ENCODE measurements at regions not wholly inside any gene's neighbourhood (a gene's known extent, or its start where the extent isn't known, plus 50 kb on each side); places are given as distances from the start of the nearest gene placed in this dataset.

DNA sequence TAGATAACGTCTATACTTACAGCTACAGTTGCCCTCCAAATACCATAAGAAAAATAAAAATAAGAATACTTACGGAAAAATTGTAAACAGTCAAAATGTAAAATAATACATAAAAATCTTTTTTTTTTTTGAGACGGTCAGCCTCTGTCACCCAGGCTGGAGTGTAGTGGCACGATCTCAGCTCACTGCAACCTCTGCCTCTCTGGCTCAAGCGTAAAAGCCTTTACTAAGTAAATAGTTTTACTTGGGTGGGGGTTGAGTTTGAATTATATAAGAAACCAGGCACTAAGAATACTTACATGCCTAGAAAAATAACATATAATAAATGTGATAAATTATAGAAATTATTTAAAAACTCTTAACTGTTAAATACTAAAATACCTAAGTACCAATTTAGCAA, 1413.0 kb upstream of the PRR20A start:
- H3K27me3 ChIP-seq (replicated peaks in 1 of 7), result no peaks in the 10 kb centered on the region
- intact Hi-C loops (cut with DNase I; ENCODE audit: low total_unique reads), result no loop called here
- H3K9me3 ChIP-seq, result peaks cover 0 to 11% (median 0%) of the 10 kb centered on the region in 8 donors
- H3K4me3 ChIP-seq, result no peak overlapping the region
- no peaks in the 10 kb centered on the region for H3K36me3 ChIP-seq
- WGBS, 5 donors, result 80 to 84% (median 83%) methylated on average over 5 of the region's 5 CpGs
- H3K27ac ChIP-seq, result no peak overlapping the region
- TF ChIP-seq, protein P1, sequence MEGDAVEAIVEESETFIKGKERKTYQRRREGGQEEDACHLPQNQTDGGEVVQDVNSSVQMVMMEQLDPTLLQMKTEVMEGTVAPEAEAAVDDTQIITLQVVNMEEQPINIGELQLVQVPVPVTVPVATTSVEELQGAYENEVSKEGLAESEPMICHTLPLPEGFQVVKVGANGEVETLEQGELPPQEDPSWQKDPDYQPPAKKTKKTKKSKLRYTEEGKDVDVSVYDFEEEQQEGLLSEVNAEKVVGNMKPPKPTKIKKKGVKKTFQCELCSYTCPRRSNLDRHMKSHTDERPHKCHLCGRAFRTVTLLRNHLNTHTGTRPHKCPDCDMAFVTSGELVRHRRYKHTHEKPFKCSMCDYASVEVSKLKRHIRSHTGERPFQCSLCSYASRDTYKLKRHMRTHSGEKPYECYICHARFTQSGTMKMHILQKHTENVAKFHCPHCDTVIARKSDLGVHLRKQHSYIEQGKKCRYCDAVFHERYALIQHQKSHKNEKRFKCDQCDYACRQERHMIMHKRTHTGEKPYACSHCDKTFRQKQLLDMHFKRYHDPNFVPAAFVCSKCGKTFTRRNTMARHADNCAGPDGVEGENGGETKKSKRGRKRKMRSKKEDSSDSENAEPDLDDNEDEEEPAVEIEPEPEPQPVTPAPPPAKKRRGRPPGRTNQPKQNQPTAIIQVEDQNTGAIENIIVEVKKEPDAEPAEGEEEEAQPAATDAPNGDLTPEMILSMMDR (IDR thresholded peaks at IDR 0.05 in 8 of 11, conservative IDR thresholded peaks at IDR 0.05 in 3 of 11), result no peak
- TF ChIP-seq POLR2A (IDR thresholded peaks at IDR 0.05), result no peak
- TF ChIP-seq POLR2AphosphoS5 (IDR thresholded peaks at IDR 0.05), result no peak
- no peaks in the 10 kb centered on the region for H3K4me1 ChIP-seq
- DNase-seq, result no peak

DNA sequence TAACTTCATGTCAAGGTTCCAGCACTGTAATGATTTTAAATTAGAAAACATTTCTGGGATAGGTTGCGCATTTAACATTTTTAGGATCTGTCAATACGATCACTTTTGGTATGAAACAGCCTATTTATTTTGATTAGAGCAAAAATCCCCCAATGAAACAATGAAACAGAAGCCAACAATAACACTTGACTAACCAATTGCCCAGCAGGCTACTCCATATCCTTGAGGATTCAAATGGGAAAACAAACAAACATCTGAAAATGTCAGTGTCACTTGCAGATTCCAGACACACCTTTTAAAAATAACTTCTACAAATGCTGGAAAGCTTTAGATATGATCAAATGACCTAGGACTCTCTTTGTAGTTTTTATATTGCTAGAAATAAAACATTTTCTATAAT, 1412.5 kb upstream of the PRR20A start:
- WGBS, 5 donors, result 76 to 88% (median 81%) methylated on average over 2 of the region's 2 CpGs
- Histone ChIP-seq H3K4me3 (no peak overlapping the region), H3K27me3 (replicated peaks in 1 of 7) (no peaks in the 10 kb centered on the region), H3K36me3 (no peaks in the 10 kb centered on the region), H3K27ac (no peak overlapping the region), H3K4me1 (no peaks in the 10 kb centered on the region), H3K9me3 (peaks cover 0 to 14% (median under 1%) of the 10 kb centered on the region in 8 donors)
- intact Hi-C loops (cut with DNase I; ENCODE audit: low total_unique reads), result no loop called here
- TF ChIP-seq POLR2AphosphoS5 (IDR thresholded peaks at IDR 0.05), result no peak
- TF ChIP-seq, protein P1 (IDR thresholded peaks at IDR 0.05 in 8 of 11, conservative IDR thresholded peaks at IDR 0.05 in 3 of 11), result no peak
- TF ChIP-seq POLR2A (IDR thresholded peaks at IDR 0.05), result no peak
- no peak for DNase-seq

DNA sequence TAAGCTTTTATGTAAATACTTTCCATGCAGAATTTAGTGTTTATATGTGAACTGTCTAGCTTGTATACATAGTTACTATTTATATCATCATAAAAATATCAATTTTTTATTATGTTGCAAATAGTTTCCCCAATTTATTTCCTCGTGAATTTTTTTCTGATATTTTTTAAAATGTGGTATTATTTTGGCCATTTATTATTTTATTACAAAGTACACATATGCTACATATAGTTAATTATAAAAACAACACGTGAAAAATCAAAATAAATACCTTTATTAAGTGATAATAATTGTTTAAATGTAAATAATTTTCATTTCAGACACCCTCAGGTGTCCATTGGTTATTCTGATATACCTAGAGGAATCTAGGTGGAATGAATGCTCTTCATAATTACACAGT, 1394.9 kb upstream of the PRR20A start:
- no peaks in the 10 kb centered on the region for H3K36me3 ChIP-seq
- H3K27me3 ChIP-seq (replicated peaks in 1 of 7), result no peaks in the 10 kb centered on the region
- H3K9me3 ChIP-seq, result peaks cover 0 to 23% (median 8%) of the 10 kb centered on the region in 8 donors
- no peaks in the 10 kb centered on the region for H3K4me1 ChIP-seq
- no peak overlapping the region for H3K27ac ChIP-seq
- DNase-seq, result no peak
- WGBS, 5 donors, result 41 to 59% (median 47%) methylated on average over 2 of the region's 2 CpGs
- no peak overlapping the region for H3K4me3 ChIP-seq
- no peak for TF ChIP-seq POLR2A (IDR thresholded peaks at IDR 0.05)
- intact Hi-C loops (cut with DNase I; ENCODE audit: low total_unique reads), result no loop called here

DNA sequence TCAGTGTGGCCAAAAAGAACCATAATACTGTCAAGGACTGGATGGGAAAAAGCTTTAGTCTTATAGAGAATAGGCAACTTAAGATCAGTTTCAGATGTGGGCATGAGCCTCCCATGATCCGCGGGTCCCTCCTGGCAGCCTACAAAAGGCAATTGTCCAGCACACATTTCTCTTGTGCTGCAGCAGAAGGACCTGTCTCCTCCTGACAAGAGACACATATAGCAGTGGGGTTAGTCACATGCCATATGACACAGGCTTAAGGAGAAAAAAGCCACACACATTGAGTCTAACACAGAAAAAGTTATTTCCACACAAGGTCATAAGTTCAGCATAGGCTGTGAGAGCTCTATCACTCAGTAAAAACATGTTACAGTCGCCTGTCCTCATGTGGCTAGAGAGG, 1378.7 kb upstream of the PRR20A start:
- no peak for TF ChIP-seq POLR2AphosphoS5 (IDR thresholded peaks at IDR 0.05)
- TF ChIP-seq, protein P1 (IDR thresholded peaks at IDR 0.05 in 8 of 11, conservative IDR thresholded peaks at IDR 0.05 in 3 of 11), result no peak
- 77 to 84% (median 81%) methylated on average over 3 of the region's 3 CpGs for WGBS, 5 donors
- H3K27me3 ChIP-seq (replicated peaks in 1 of 7), result no peaks in the 10 kb centered on the region
- no peaks in the 10 kb centered on the region for H3K36me3 ChIP-seq
- DNase-seq, result no peak
- intact Hi-C loops (cut with DNase I; ENCODE audit: low total_unique reads), result no loop called here
- no peaks in the 10 kb centered on the region for H3K4me1 ChIP-seq
- H3K27ac ChIP-seq, result no peak overlapping the region
- H3K9me3 ChIP-seq, result no peaks in the 10 kb centered on the region
- no peak overlapping the region for H3K4me3 ChIP-seq

DNA sequence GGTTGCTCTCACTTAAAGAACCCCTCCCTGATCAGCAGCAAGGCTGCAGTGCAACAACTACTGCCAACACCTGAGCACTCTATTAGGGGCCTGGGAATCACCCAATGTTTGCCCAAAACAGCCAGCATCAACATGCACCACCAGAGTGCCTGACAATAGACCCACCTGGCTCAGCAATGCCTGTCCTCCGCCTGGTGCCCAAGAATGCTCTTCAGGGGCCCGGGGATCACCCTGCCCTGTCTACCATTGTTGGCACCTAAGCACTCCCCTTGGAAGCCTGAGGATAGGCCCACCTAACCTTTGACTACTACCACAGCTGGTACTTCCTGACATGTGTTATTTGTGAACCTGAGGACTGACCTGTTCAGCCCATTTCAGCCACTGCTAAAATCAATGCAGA, 1363.1 kb upstream of the PRR20A start:
- no peak overlapping the region for H3K4me3 ChIP-seq
- peaks cover 0 to 20% (median 1%) of the 10 kb centered on the region in 8 donors for H3K9me3 ChIP-seq
- H3K36me3 ChIP-seq, result no peaks in the 10 kb centered on the region
- TF ChIP-seq POLR2AphosphoS5 (IDR thresholded peaks at IDR 0.05) (no peak), POLR2A (IDR thresholded peaks at IDR 0.05) (no peak)
- TF ChIP-seq, protein P1 (IDR thresholded peaks at IDR 0.05 in 8 of 11, conservative IDR thresholded peaks at IDR 0.05 in 3 of 11), result no peak
- 40 to 94% (median 86%) methylated on average over 1 to 2 of the region's 2 CpGs for WGBS, 5 donors
- H3K27ac ChIP-seq, result no peak overlapping the region
- intact Hi-C loops (cut with DNase I; ENCODE audit: low total_unique reads), result no loop called here
- H3K4me1 ChIP-seq, result no peaks in the 10 kb centered on the region
- H3K27me3 ChIP-seq (replicated peaks in 1 of 7), result no peaks in the 10 kb centered on the region
- DNase-seq, result no peak

All from spleen (tissue), 11 donors.